OCI-M2 (cell line): ENCODE measurements at regions not wholly inside any gene's neighbourhood (a gene's known extent, or its start where the extent isn't known, plus 50 kb on each side); places are given as distances from the start of the nearest gene placed in this dataset.
"Not testable (repeated sequence)": the region's sequence is repeated elsewhere in the genome, so short reads cannot be mapped to it uniquely, and the experiment has no call there.

ENCODE experiments used
- DNase-seq: peaks from one replicate; lab custom pipeline; 2025; ENCODE audit not compliant: unreplicated experiment; lab: John Stamatoyannopoulos, UW

DNA sequence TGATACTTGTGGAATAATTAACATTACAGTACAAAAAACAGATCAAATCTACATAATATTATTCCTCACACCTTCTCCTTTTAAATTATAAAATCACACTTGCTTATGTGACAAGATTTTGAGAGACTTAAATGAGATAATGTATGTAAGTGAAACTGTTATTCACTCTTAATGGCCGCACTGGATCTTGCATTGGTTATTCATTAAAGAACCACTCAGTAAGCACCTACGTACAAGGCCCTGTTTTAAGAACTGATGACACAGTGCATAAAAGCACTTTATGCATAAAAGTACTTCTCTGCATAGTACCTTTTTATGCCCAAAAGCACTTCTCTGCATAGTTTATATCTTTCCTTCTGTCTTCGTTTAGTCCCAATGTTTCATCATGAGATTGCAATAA lies 172.1 kb downstream of the GOLGA6L6 start:
- no peak for DNase-seq

- no peak for DNase-seq
Observed at GRCh38 chr15:20368974-20369373, 172.6 kb downstream of the GOLGA6L6 start.

DNA sequence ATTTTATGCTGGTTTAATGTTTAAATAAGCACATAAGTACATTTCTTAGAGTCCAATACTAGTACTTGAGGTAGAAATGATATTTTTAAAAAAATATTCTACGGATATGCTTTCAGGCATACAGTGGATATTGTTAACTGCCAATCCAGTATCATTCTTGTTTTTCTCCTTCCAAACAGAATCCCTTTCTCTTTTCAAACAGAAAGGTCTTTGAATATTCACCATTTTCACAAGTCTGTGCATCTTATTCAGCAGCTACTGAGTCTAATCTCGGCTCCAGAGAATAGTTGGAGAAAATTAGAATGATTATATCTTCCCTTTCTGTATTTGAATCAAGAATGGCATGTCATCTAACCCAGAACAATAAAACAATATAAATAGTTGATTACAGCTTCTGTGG lies 174.5 kb downstream of the GOLGA6L6 start:
- DNase-seq: no peak

DNA sequence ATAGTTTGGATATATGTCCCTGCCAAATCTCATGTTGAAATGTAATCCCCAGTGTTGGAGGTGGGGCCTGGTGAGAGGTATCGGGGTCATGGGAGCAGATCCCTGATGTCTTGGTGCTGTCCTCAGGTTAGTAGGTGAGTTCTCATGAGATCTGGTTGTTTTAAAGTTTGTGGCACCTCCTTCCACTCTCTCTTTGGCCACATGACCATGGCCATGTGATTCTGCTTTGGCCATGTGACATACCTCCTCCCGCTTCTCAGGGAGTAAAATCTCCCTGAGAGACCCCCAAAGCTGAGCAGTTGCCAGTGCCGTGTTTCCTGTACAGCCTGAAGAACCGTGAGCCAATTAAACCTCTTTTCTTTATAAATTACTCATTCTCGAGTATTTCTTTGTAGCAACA lies 178.0 kb downstream of the GOLGA6L6 start:
- DNase-seq: not testable (repeated sequence)

DNA sequence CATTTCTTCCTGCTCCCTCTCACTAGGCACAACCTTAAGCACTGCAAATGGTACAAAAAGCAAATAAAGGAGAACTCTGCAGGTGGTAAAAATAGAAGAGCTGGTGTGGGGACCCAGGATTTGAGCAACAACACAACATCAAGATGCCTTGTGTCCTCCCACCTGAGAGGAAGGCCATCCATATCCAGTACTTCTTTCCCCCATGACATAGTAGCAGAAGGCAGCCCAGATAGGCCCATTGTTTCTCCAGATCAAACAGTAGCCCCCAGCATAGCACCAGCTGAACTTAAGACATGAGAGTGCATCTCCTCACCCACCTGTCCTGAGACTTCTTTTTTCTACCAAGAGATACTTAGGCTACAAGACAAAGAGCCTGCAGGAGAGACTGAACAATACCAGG lies 180.5 kb downstream of the GOLGA6L6 start:
- no peak for DNase-seq

GRCh38 chr15:20358779-20359414 lies 182.7 kb downstream of the GOLGA6L6 start:
- DNase-seq: no peak

- DNase-seq: no peak
Observed at GRCh38 chr15:20358066-20358778, 183.4 kb downstream of the GOLGA6L6 start.

GRCh38 chr15:20357481-20358065 lies 184.0 kb downstream of the GOLGA6L6 start:
- DNase-seq: no peak

GRCh38 chr15:20356911-20357480 lies 184.6 kb downstream of the GOLGA6L6 start:
- no peak for DNase-seq

DNA sequence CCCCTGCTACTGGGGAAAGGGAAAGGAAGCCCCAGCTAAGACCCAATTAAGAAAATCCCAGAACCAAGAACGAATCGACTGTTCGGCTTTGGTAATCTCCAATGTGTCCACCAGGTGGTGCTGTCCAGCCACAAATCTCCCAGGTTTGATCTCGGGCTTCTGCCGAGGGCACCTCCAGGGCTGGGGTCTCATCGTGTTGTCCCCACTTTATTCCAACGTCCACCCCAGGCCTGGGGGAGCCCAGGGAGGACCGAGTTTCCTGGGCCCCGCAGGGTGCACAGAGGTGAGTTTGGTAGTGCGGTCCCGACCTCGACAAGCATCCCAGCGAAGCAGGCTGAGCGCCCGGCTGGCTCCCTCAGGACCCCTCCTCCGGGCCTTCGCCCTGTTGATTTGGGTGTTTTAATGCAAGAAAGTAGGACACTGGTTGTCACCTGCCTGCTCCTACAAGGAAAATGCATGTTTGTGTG lies 185.1 kb downstream of the GOLGA6L6 start:
- no peak for DNase-seq

- no peak for DNase-seq
Observed at GRCh38 chr15:20355256-20355868, 186.2 kb downstream of the GOLGA6L6 start.

- DNase-seq: not testable (repeated sequence)
Observed at GRCh38 chr15:20354884-20355223, 186.7 kb downstream of the GOLGA6L6 start.

- no peak for DNase-seq
Observed at GRCh38 chr15:20353966-20354883, 187.4 kb downstream of the GOLGA6L6 start.

DNA sequence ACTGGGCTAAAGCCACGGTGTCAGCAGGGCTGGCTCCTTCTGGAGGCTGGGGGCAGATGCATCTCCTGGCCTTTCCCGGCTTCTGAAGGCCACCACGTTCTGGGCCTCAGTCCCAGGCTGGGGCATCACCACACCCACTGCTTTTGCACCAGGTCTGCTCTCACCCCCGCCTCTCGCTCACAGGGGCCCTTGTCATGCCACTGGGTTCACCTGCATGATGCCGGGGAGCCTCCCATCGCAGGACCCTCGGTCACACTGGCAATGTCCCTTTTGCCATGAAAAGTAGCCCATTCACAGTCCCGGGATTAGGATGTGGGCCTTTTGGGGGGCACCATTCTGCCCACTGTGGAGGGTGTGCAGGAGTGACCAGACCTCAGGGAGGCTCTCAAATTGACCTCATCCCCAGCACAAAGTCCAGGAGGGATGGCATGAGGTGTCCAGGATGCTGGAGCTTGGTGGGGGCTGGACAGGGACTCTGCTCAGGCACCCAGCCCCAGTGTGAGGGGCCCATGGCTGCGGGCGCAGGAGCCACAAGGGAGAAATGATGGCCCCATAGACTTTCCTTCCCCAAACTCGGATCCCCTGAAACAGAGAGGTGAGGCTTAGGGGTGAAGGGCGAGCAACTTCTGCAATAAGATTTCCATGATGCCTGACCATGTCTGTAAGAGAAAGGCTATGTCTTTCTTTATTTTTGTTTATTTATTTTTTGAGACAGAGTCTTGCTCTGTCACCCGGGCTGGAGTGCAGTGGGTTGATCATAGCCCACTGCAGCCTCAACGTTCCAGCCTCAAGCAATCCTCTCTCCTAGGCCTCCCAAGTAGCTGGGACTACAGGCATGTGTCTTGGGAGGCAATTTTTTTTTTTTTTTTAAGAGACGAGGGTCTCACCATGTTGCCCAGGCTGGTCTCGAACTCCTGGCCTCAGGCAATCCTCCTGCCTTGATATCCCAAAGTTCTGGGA lies 189.1 kb downstream of the GOLGA6L6 start:
- DNase-seq: no peak

DNA sequence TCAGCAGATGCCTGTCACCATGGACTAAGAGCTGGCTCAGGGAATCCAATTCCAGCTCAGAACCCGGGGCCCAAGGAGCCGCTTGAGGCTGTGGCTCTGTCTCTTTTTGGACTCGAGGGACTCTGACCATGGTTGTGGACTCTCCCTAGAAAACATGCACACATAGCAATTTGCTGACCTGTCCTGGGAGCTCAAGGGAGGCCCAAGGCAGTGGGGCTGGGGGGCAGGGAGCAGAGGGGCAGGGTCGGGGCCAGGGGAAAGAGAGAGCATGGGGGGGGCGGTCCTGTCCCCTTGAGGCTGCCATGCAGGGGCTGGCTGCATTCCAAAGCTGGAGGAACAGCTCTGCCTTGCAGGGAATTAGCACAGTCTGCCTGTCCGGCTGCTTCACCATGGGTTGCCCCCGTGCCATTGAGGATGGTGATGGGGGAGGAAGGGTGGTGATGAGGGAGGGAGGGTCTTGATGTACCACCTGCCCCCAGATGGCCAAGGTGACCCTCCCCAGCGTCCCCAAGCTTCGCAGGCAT lies 190.1 kb downstream of the GOLGA6L6 start:
- no peak for DNase-seq

- DNase-seq: no peak
Observed at GRCh38 chr15:20349774-20350498, 191.7 kb downstream of the GOLGA6L6 start.

- DNase-seq: no peak
Observed at GRCh38 chr15:20348900-20349773, 192.5 kb downstream of the GOLGA6L6 start.
